ENCODE measurements at regions not wholly inside any gene's neighbourhood (a gene's known extent, or its start where the extent isn't known, plus 50 kb on each side); places are given as distances from the start of the nearest gene placed in this dataset.

- TF ChIP-seq CTCF (IDR thresholded peaks at IDR 0.05), result no peak
- DNase-seq (ENCODE audit: low spot score), result no peak
- H3K36me3 ChIP-seq, result no peaks in the 10 kb centered on the region
- H3K27me3 ChIP-seq, result no peaks in the 10 kb centered on the region
- no peaks in the 10 kb centered on the region for H3K4me1 ChIP-seq
- H3K4me3 ChIP-seq, result no peak overlapping the region
- H3K27ac ChIP-seq, result no peak overlapping the region
- H3K9me3 ChIP-seq, result peaks cover 0 to 7% of the 10 kb centered on the region in 2 donors
Measured at GRCh38 chr22:49546811-49547585, 280.7 kb downstream of the BRD1 start.

DNA sequence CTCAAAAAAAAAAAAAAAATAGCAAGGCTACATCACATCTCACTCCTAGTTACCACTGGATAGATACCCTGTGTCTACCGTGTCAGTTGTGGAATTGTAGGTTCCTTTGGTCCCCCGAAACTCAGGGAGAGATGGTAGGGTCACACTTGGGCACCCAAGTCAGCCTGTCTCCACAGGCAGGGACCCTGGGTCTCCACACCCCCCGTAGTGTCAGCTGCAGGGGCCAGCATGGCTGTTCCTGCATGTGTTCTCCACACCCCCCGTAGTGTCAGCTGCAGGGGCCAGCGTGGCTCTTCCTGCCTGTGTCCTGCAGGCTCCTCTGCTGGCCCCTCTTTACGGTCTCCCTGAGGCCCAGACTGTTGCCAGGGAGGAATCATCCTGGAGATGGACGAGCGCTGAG, 282.1 kb downstream of the BRD1 start:
- no peaks in the 10 kb centered on the region for H3K36me3 ChIP-seq
- no peaks in the 10 kb centered on the region for H3K4me1 ChIP-seq
- H3K4me3 ChIP-seq, result no peak overlapping the region
- H3K27me3 ChIP-seq, result no peaks in the 10 kb centered on the region
- H3K27ac ChIP-seq, result no peak overlapping the region
- no peak for DNase-seq (ENCODE audit: low spot score)
- H3K9me3 ChIP-seq, result peaks cover 0 to 2% of the 10 kb centered on the region in 2 donors
- TF ChIP-seq CTCF (IDR thresholded peaks at IDR 0.05), result no peak

DNA sequence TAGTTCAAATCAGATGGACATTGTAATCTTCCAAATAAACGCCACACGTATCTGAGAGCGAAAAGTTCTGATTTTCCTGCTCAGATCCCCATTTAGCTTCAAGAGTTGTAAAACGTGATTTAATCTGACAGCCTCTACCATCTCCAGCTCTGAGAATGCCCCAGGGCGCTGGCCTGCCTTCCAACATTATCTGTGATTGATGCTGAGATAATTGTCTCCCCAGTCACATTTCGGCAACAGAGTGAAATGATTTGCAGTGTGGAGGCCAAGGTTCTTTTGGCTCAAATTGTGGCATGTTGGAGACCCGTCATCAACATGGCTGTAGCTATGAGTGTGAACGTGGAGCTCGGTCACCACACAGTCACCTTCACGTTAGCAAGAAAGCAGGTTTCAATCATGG, 283.4 kb downstream of the BRD1 start:
- TF ChIP-seq CTCF (IDR thresholded peaks at IDR 0.05), result no peak
- DNase-seq (ENCODE audit: low spot score), result no peak
- Histone ChIP-seq H3K9me3 (no peaks in the 10 kb centered on the region), H3K36me3 (no peaks in the 10 kb centered on the region), H3K4me3 (no peak overlapping the region), H3K4me1 (no peaks in the 10 kb centered on the region), H3K27me3 (no peaks in the 10 kb centered on the region), H3K27ac (no peak overlapping the region)

DNA sequence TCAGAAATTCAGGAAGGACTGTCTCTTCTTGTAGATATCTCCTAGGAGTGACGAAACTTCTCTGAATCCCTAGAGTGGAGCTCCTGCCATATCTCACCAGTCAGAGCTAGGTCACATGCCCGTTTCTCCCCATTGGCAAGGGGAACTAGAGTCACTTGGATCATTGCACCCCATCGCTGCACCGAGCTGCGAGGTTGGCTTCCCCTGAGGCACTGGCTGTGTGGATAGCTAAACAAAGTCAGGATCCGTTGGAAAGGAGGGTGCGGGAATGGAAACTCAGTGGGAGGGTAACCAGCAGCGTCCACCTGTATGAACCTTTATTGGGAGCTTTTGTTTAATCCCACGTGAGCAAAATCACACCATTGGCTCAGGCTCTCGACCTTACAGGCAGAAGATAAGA, 283.8 kb downstream of the BRD1 start:
- no peak overlapping the region for H3K4me3 ChIP-seq
- H3K27me3 ChIP-seq, result no peaks in the 10 kb centered on the region
- no peak overlapping the region for H3K27ac ChIP-seq
- no peak for DNase-seq (ENCODE audit: low spot score)
- no peak for TF ChIP-seq CTCF (IDR thresholded peaks at IDR 0.05)
- no peaks in the 10 kb centered on the region for H3K9me3 ChIP-seq
- H3K36me3 ChIP-seq, result no peaks in the 10 kb centered on the region
- no peaks in the 10 kb centered on the region for H3K4me1 ChIP-seq

DNA sequence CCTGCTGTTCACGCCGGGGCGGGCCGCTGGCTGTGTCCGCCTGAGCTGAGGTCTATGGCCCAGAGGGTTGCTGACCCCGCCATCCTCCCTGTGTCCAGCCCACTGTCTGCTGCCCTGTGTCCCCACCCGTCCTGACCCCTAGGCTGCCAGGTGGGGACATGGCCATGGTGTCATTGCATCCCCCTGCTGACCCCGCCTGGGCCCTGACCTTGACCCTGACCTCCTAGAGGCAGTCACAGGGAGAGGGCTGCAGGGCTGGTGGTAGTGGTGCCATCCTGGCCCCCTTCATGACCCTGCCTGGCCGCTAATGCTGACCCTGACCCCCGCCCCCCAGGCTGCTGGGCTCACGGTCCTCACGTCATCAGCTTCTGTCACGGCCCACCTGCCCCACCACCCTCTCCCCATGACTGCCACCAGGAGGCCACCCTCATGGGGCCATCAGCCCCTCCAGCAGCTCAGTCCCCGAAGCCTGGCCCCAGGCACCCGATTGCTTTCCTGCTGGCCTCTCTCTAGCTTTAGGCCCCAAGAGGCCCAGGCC, 285.9 kb downstream of the BRD1 start:
- H3K4me1 ChIP-seq, result no peaks in the 10 kb centered on the region
- H3K27ac ChIP-seq, result no peak overlapping the region
- H3K9me3 ChIP-seq, result no peaks in the 10 kb centered on the region
- no peak overlapping the region for H3K4me3 ChIP-seq
- no peak for DNase-seq (ENCODE audit: low spot score)
- no peaks in the 10 kb centered on the region for H3K27me3 ChIP-seq
- H3K36me3 ChIP-seq, result no peaks in the 10 kb centered on the region
- no peak for TF ChIP-seq CTCF (IDR thresholded peaks at IDR 0.05)

Measured in right atrium auricular region (tissue), 2 donors.